ENCODE measurements at regions not wholly inside any gene's neighbourhood (a gene's known extent, or its start where the extent isn't known, plus 50 kb on each side); places are given as distances from the start of the nearest gene placed in this dataset.

- no peaks in the 10 kb centered on the region for H3K36me3 Mint-ChIP-seq (ENCODE audit: low read depth)
- no peak overlapping the region for H3K4me3 Mint-ChIP-seq
- no peaks in the 10 kb centered on the region for H3K4me1 Mint-ChIP-seq
- no peak overlapping the region for H3K27ac Mint-ChIP-seq
- DNase-seq = no peak
- H3K27me3 Mint-ChIP-seq (ENCODE audit: low read depth, poor library complexity) = peaks cover 27% of the 10 kb centered on the region
- TF ChIP-seq CTCF (IDR thresholded peaks at IDR 0.05) = no peak
- no peaks in the 10 kb centered on the region for H3K9me3 Mint-ChIP-seq
Observed at GRCh38 chr15:62380011-62380410, 214.9 kb upstream of the C2CD4B start.

GRCh38 chr15:62382046-62382445, 217.0 kb upstream of the C2CD4B start:
- Mint-ChIP-seq H3K9me3 (no peaks in the 10 kb centered on the region), H3K36me3 (ENCODE audit: low read depth) (no peaks in the 10 kb centered on the region), H3K4me3 (no peak overlapping the region), H3K27me3 (ENCODE audit: low read depth, poor library complexity) (peaks cover 38% of the 10 kb centered on the region), H3K27ac (no peak overlapping the region), H3K4me1 (no peaks in the 10 kb centered on the region)
- TF ChIP-seq CTCF (IDR thresholded peaks at IDR 0.05) = no peak
- DNase-seq = no peak

GRCh38 chr15:62389885-62390790, 225.1 kb upstream of the C2CD4B start, which contains the start of gene TLN2:
Gene TLN2 (plus strand): TSS chr15:62390550.
- peak; percentile 79 for DNase-seq
- Mint-ChIP-seq H3K36me3 (ENCODE audit: low read depth) (no peaks in the 10 kb centered on the region), H3K4me3 (peak within 1 kb of the TSS; percentile 95), H3K27me3 (ENCODE audit: low read depth, poor library complexity) (peaks cover 26% of the 10 kb centered on the region), H3K27ac (peak within 1 kb of the TSS; percentile 97), H3K9me3 (no peaks in the 10 kb centered on the region), H3K4me1 (peaks cover 21% of the 10 kb centered on the region)
- no peak for TF ChIP-seq CTCF (IDR thresholded peaks at IDR 0.05)

- H3K4me1 Mint-ChIP-seq = peaks cover 21% of the 10 kb centered on the region
- DNase-seq = peak; percentile 61
Observed at GRCh38 chr15:62390791-62391640, 225.9 kb upstream of the C2CD4B start.

GRCh38 chr15:62391641-62392262, 226.7 kb upstream of the C2CD4B start:
- H3K27ac Mint-ChIP-seq = no peak overlapping the region
- H3K4me1 Mint-ChIP-seq = peaks cover 21% of the 10 kb centered on the region
- H3K9me3 Mint-ChIP-seq = no peaks in the 10 kb centered on the region
- no peak for TF ChIP-seq CTCF (IDR thresholded peaks at IDR 0.05)
- peaks cover 17% of the 10 kb centered on the region for H3K27me3 Mint-ChIP-seq (ENCODE audit: low read depth, poor library complexity)
- peak; percentile 65 for DNase-seq
- peak overlapping the region; percentile 95 for H3K4me3 Mint-ChIP-seq
- H3K36me3 Mint-ChIP-seq (ENCODE audit: low read depth) = no peaks in the 10 kb centered on the region

More at GRCh38 chr15:62390791-62391640, 225.9 kb upstream of the C2CD4B start:
- H3K4me3 Mint-ChIP-seq = peak overlapping the region; percentile 95
- peak overlapping the region; percentile 83 for H3K27ac Mint-ChIP-seq
- H3K27me3 Mint-ChIP-seq (ENCODE audit: low read depth, poor library complexity) = peaks cover 22% of the 10 kb centered on the region
- no peaks in the 10 kb centered on the region for H3K9me3 Mint-ChIP-seq
- no peak for TF ChIP-seq CTCF (IDR thresholded peaks at IDR 0.05)
- no peaks in the 10 kb centered on the region for H3K36me3 Mint-ChIP-seq (ENCODE audit: low read depth)
